IPS-NIHi11 (cell line): ENCODE measurements at regions not wholly inside any gene's neighbourhood (a gene's known extent, or its start where the extent isn't known, plus 50 kb on each side); places are given as distances from the start of the nearest gene placed in this dataset.

Experiments used
- DNase-seq: peaks from one replicate; pipeline ENCODE4 v3.0.0; 2012; ENCODE audit warnings: mixed read lengths, low spot score

- no peak for DNase-seq
Observed at GRCh38 chr7:126378642-126379041, 874.1 kb downstream of the GRM8 start.

- DNase-seq, result no peak
Observed at GRCh38 chr7:126370038-126370668, 882.6 kb downstream of the GRM8 start.

GRCh38 chr7:126362746-126363145 is 890.0 kb downstream of the GRM8 start:
- no peak for DNase-seq

GRCh38 chr7:126361183-126361582 is 891.6 kb downstream of the GRM8 start:
- no peak for DNase-seq

GRCh38 chr7:126339813-126340212 is 912.9 kb downstream of the GRM8 start:
- DNase-seq, result no peak

GRCh38 chr7:126305671-126306070 is 947.1 kb downstream of the GRM8 start:
- DNase-seq, result no peak

GRCh38 chr7:126303926-126304325 is 948.8 kb downstream of the GRM8 start:
- no peak for DNase-seq

GRCh38 chr7:126302639-126303038 is 950.1 kb downstream of the GRM8 start:
- DNase-seq, result no peak

- no peak for DNase-seq
Observed at GRCh38 chr7:126286317-126286716, 966.4 kb downstream of the GRM8 start.

- DNase-seq, result no peak
Observed at GRCh38 chr7:126236261-126236660, 1016.5 kb downstream of the GRM8 start.

- DNase-seq, result no peak
Observed at GRCh38 chr7:126228356-126229061, 1024.2 kb downstream of the GRM8 start.

- DNase-seq, result no peak
Observed at GRCh38 chr7:126227643-126228042, 1025.1 kb downstream of the GRM8 start.

GRCh38 chr7:126227055-126227454 is 1025.7 kb downstream of the GRM8 start:
- DNase-seq, result no peak

- DNase-seq, result no peak
Observed at GRCh38 chr7:126223729-126224128, 1029.0 kb downstream of the GRM8 start.

- no peak for DNase-seq
Observed at GRCh38 chr7:126222782-126223181, 1030.0 kb downstream of the GRM8 start.

- no peak for DNase-seq
Observed at GRCh38 chr7:126215785-126216184, 1037.0 kb downstream of the GRM8 start.

- no peak for DNase-seq
Observed at GRCh38 chr7:126213876-126214275, 1038.9 kb downstream of the GRM8 start.

- DNase-seq, result no peak
Observed at GRCh38 chr7:126211875-126212274, 1040.9 kb downstream of the GRM8 start.

- DNase-seq, result no peak
Observed at GRCh38 chr7:126210707-126211106, 1042.0 kb downstream of the GRM8 start.

GRCh38 chr7:126203185-126203584 is 1049.6 kb downstream of the GRM8 start:
- DNase-seq, result no peak

GRCh38 chr7:126202177-126202576 is 1050.6 kb downstream of the GRM8 start:
- no peak for DNase-seq

GRCh38 chr7:126185959-126186580 is 1066.7 kb downstream of the GRM8 start:
- DNase-seq, result peak; percentile 7

- no peak for DNase-seq
Observed at GRCh38 chr7:126179916-126180315, 1072.8 kb downstream of the GRM8 start.
